ENCODE measurements at regions not wholly inside any gene's neighbourhood (a gene's known extent, or its start where the extent isn't known, plus 50 kb on each side); places are given as distances from the start of the nearest gene placed in this dataset.

GRCh38 chr1:3975903-3976630 is 76.0 kb upstream of the C1orf174 start:
- CTCF ChIA-PET = interaction anchor here (0.6 kb wide), 1 partner anchor 140 kb away, joined by 4 read pairs; no protein-coding TSS in a partner anchor

GRCh38 chr1:3976821-3977220 is 76.7 kb upstream of the C1orf174 start:
- Histone ChIP-seq H3K27ac (ENCODE audit: low read depth, low read length) (no peak overlapping the region), H3K36me3 (ENCODE audit: insufficient read depth, low read length) (no peaks in the 10 kb centered on the region), H3K4me1 (ENCODE audit: insufficient read depth, low read length) (no peaks in the 10 kb centered on the region), H3K9me3 (ENCODE audit: low read length) (no peaks in the 10 kb centered on the region), H3K27me3 (ENCODE audit: insufficient read depth, low read length, poor library complexity, severe bottlenecking) (peaks cover 4% of the 10 kb centered on the region), H3K4me3 (ENCODE audit: low read length) (no peak overlapping the region)
- ChIA-PET POLR2A (no interaction called here), CTCF (no interaction called here)
- H3K27me3 Mint-ChIP-seq = peaks cover 12 to 32% of the 10 kb centered on the region in 2 donors
- no peak overlapping the region for H3K27ac Mint-ChIP-seq
- H3K36me3 Mint-ChIP-seq = no peaks in the 10 kb centered on the region
- no peaks in the 10 kb centered on the region for H3K9me3 Mint-ChIP-seq
- DNase-seq = no peak
- no peak overlapping the region for H3K4me3 Mint-ChIP-seq
- no peaks in the 10 kb centered on the region for H3K4me1 Mint-ChIP-seq

More at GRCh38 chr1:3975903-3976630, 76.0 kb upstream of the C1orf174 start:
- no peak for DNase-seq
- Mint-ChIP-seq H3K4me3 (no peak overlapping the region), H3K9me3 (no peaks in the 10 kb centered on the region), H3K27ac (no peak overlapping the region), H3K27me3 (peaks cover 11 to 30% of the 10 kb centered on the region in 2 donors), H3K36me3 (no peaks in the 10 kb centered on the region), H3K4me1 (no peaks in the 10 kb centered on the region)
- Histone ChIP-seq H3K4me3 (ENCODE audit: low read length) (no peak overlapping the region), H3K4me1 (ENCODE audit: insufficient read depth, low read length) (no peaks in the 10 kb centered on the region), H3K9me3 (ENCODE audit: low read length) (no peaks in the 10 kb centered on the region), H3K27ac (ENCODE audit: low read depth, low read length) (peak overlapping the region; percentile 24), H3K36me3 (ENCODE audit: insufficient read depth, low read length) (no peaks in the 10 kb centered on the region), H3K27me3 (ENCODE audit: insufficient read depth, low read length, poor library complexity, severe bottlenecking) (peaks cover 4% of the 10 kb centered on the region)
- POLR2A ChIA-PET = no interaction called here

DNA sequence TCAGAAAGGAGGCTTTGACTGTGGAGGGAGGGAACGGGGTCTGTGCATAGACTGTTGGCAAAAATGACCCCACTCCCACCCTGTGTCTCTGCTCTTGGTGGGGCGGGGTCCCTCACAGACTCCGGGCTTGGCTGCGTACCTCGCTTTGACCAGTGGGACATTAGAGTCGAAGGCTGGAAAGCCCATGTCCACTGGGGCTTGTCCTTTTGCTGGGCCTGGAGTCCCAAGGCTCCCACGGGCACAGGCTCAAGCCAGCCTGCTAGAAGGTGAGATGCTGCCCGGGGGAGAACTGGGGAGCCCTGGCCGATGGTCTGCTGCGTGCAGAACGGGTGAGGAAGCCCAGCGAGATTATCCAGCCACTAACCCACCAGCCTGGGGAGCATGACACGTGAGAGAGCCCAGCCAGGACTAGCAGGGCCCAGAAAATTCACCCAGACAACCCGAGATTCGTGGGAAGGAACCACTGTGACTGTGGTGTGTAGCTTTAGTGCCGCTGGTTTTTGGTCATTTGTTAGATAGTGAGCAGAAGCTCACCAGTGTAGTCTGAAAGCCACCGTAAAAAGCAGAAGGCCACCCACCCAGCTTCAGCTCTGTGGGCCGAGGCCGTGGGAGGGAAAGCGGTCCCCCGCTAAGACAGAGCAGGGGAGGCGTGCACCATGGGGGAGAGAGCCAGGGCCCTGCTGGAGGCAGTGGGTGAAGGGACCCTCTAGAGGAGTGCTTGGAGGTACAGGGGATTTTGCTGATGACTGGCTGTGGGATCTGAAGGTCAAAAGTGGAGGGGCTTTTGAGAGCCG is 78.3 kb upstream of the C1orf174 start:
- H3K9me3 ChIP-seq (ENCODE audit: low read length) = no peaks in the 10 kb centered on the region
- ChIA-PET CTCF (no interaction called here), POLR2A (no interaction called here)
- no peak for DNase-seq
- H3K36me3 ChIP-seq (ENCODE audit: insufficient read depth, low read length) = no peaks in the 10 kb centered on the region
- H3K27ac ChIP-seq (ENCODE audit: low read depth, low read length) = no peak overlapping the region
- no peak overlapping the region for H3K4me3 ChIP-seq (ENCODE audit: low read length)
- H3K4me1 ChIP-seq (ENCODE audit: insufficient read depth, low read length) = no peaks in the 10 kb centered on the region
- no peak overlapping the region for H3K4me3 Mint-ChIP-seq
- peaks cover 9 to 31% of the 10 kb centered on the region in 2 donors for H3K27me3 Mint-ChIP-seq
- no peaks in the 10 kb centered on the region for H3K9me3 Mint-ChIP-seq
- no peaks in the 10 kb centered on the region for H3K36me3 Mint-ChIP-seq
- no peaks in the 10 kb centered on the region for H3K4me1 Mint-ChIP-seq
- peaks cover under 1% of the 10 kb centered on the region for H3K27me3 ChIP-seq (ENCODE audit: insufficient read depth, low read length, poor library complexity, severe bottlenecking)
- H3K27ac Mint-ChIP-seq = no peak overlapping the region

GRCh38 chr1:3978990-3979325 is 78.9 kb upstream of the C1orf174 start:
- Histone ChIP-seq H3K4me1 (ENCODE audit: insufficient read depth, low read length) (no peaks in the 10 kb centered on the region), H3K27ac (ENCODE audit: low read depth, low read length) (no peak overlapping the region), H3K4me3 (ENCODE audit: low read length) (no peak overlapping the region), H3K9me3 (ENCODE audit: low read length) (no peaks in the 10 kb centered on the region), H3K27me3 (ENCODE audit: insufficient read depth, low read length, poor library complexity, severe bottlenecking) (no peaks in the 10 kb centered on the region), H3K36me3 (ENCODE audit: insufficient read depth, low read length) (no peaks in the 10 kb centered on the region)
- H3K4me3 Mint-ChIP-seq = no peak overlapping the region
- H3K9me3 Mint-ChIP-seq = no peaks in the 10 kb centered on the region
- CTCF ChIA-PET = no interaction called here
- DNase-seq = no peak
- POLR2A ChIA-PET = no interaction called here
- no peaks in the 10 kb centered on the region for H3K4me1 Mint-ChIP-seq
- no peaks in the 10 kb centered on the region for H3K36me3 Mint-ChIP-seq
- H3K27ac Mint-ChIP-seq = no peak overlapping the region
- peaks cover 9 to 31% of the 10 kb centered on the region in 2 donors for H3K27me3 Mint-ChIP-seq

GRCh38 chr1:3981261-3981660 is 81.2 kb upstream of the C1orf174 start:
- Mint-ChIP-seq H3K36me3 (no peaks in the 10 kb centered on the region), H3K27ac (no peak overlapping the region), H3K9me3 (no peaks in the 10 kb centered on the region), H3K4me1 (no peaks in the 10 kb centered on the region), H3K4me3 (no peak overlapping the region), H3K27me3 (peaks cover 8 to 29% of the 10 kb centered on the region in 2 donors)
- Histone ChIP-seq H3K36me3 (ENCODE audit: insufficient read depth, low read length) (no peaks in the 10 kb centered on the region), H3K4me1 (ENCODE audit: insufficient read depth, low read length) (no peaks in the 10 kb centered on the region), H3K27ac (ENCODE audit: low read depth, low read length) (no peak overlapping the region), H3K9me3 (ENCODE audit: low read length) (no peaks in the 10 kb centered on the region), H3K4me3 (ENCODE audit: low read length) (no peak overlapping the region), H3K27me3 (ENCODE audit: insufficient read depth, low read length, poor library complexity, severe bottlenecking) (no peaks in the 10 kb centered on the region)
- POLR2A ChIA-PET = no interaction called here
- CTCF ChIA-PET = no interaction called here
- no peak for DNase-seq

- Histone ChIP-seq H3K9me3 (ENCODE audit: low read length) (no peaks in the 10 kb centered on the region), H3K4me1 (ENCODE audit: insufficient read depth, low read length) (no peaks in the 10 kb centered on the region), H3K36me3 (ENCODE audit: insufficient read depth, low read length) (no peaks in the 10 kb centered on the region), H3K27ac (ENCODE audit: low read depth, low read length) (no peak overlapping the region), H3K4me3 (ENCODE audit: low read length) (no peak overlapping the region), H3K27me3 (ENCODE audit: insufficient read depth, low read length, poor library complexity, severe bottlenecking) (no peaks in the 10 kb centered on the region)
- ChIA-PET POLR2A (no interaction called here), CTCF (no interaction called here)
- no peak for DNase-seq
- Mint-ChIP-seq H3K27me3 (peaks cover 8 to 25% of the 10 kb centered on the region in 2 donors), H3K27ac (no peak overlapping the region), H3K9me3 (no peaks in the 10 kb centered on the region), H3K4me3 (no peak overlapping the region), H3K36me3 (no peaks in the 10 kb centered on the region), H3K4me1 (no peaks in the 10 kb centered on the region)
Observed at GRCh38 chr1:3981746-3982505, 81.9 kb upstream of the C1orf174 start.

GRCh38 chr1:3983181-3983580 is 83.1 kb upstream of the C1orf174 start:
- no peaks in the 10 kb centered on the region for H3K36me3 Mint-ChIP-seq
- no peaks in the 10 kb centered on the region for H3K36me3 ChIP-seq (ENCODE audit: insufficient read depth, low read length)
- H3K27me3 ChIP-seq (ENCODE audit: insufficient read depth, low read length, poor library complexity, severe bottlenecking) = no peaks in the 10 kb centered on the region
- H3K4me1 Mint-ChIP-seq = no peaks in the 10 kb centered on the region
- H3K4me3 ChIP-seq (ENCODE audit: low read length) = no peak overlapping the region
- H3K27me3 Mint-ChIP-seq = peaks cover 5 to 18% of the 10 kb centered on the region in 2 donors
- no peaks in the 10 kb centered on the region for H3K9me3 ChIP-seq (ENCODE audit: low read length)
- no peaks in the 10 kb centered on the region for H3K4me1 ChIP-seq (ENCODE audit: insufficient read depth, low read length)
- no peaks in the 10 kb centered on the region for H3K9me3 Mint-ChIP-seq
- POLR2A ChIA-PET = no interaction called here
- DNase-seq = no peak
- H3K27ac ChIP-seq (ENCODE audit: low read depth, low read length) = no peak overlapping the region
- H3K27ac Mint-ChIP-seq = no peak overlapping the region
- H3K4me3 Mint-ChIP-seq = no peak overlapping the region
- CTCF ChIA-PET = no interaction called here

DNA sequence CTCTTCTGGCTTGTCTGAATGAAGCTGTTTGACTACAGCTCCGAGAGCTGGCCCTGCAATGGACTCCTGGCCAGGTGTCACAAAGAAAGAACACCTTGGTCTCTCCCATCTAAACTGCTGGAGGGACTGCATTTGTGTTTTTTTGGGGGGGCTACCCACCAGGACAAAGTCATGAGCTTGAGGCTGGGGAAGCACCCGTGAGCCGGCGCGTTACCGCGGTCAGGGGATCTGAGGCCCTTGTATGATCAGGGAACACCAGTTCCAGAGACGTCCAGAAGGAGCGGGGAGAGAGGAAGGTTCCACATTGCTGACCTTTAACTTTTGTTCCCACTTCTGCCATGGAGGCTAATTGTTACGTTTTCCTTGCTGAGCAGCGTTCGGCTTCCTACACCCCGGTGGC is 84.5 kb upstream of the C1orf174 start:
- H3K27me3 ChIP-seq (ENCODE audit: insufficient read depth, low read length, poor library complexity, severe bottlenecking) = no peaks in the 10 kb centered on the region
- no peak for DNase-seq
- ChIA-PET POLR2A (no interaction called here), CTCF (no interaction called here)
- Mint-ChIP-seq H3K4me1 (no peaks in the 10 kb centered on the region), H3K4me3 (no peak overlapping the region), H3K36me3 (no peaks in the 10 kb centered on the region), H3K27me3 (peaks cover 9 to 27% of the 10 kb centered on the region in 2 donors), H3K27ac (no peak overlapping the region), H3K9me3 (no peaks in the 10 kb centered on the region)
- H3K9me3 ChIP-seq (ENCODE audit: low read length) = no peaks in the 10 kb centered on the region
- no peaks in the 10 kb centered on the region for H3K4me1 ChIP-seq (ENCODE audit: insufficient read depth, low read length)
- H3K36me3 ChIP-seq (ENCODE audit: insufficient read depth, low read length) = no peaks in the 10 kb centered on the region
- no peak overlapping the region for H3K4me3 ChIP-seq (ENCODE audit: low read length)
- no peak overlapping the region for H3K27ac ChIP-seq (ENCODE audit: low read depth, low read length)

All from CD8-positive, alpha-beta memory T cell (primary cell).